Heart right ventricle (tissue), 16 donors: ENCODE measurements at regions not wholly inside any gene's neighbourhood (a gene's known extent, or its start where the extent isn't known, plus 50 kb on each side); places are given as distances from the start of the nearest gene placed in this dataset.

Experiments used
- ATAC-seq, 8 donors: fragments of 200-7000 bp; cut with Tn5 transposase; one replicate each; pipeline ENCODE4 v1.9.1; 2020; ENCODE audit warnings: mild to moderate bottlenecking in 8 of 8, moderate library complexity in 8 of 8, moderate number of reproducible peaks in 1 of 8
- DNase-seq, 2 donors: peaks; one replicate each; pipeline ENCODE4 v3.0.0-alpha.2; 2020
- H3K27ac ChIP-seq, 10 donors: fragments of 200-600 bp; sonication (generic) in 2 of 10; one replicate each; pipeline versions ENCODE4 v1.5.0 to v1.8.0; 2020 to 2022; ENCODE audit warnings: mild to moderate bottlenecking in 3 of 10
- H3K27me3 ChIP-seq, 7 donors: fragments of 200-600 bp; one replicate each; pipeline ENCODE4 v1.8.0; 2021 to 2022; ENCODE audit warnings: mild to moderate bottlenecking in 2 of 7
- H3K36me3 ChIP-seq, 9 donors: fragments of 200-600 bp; sonication (generic) in 1 of 9; one replicate each; pipeline versions ENCODE4 v1.5.0 to v1.8.0; 2020 to 2022; ENCODE audit warnings: mild to moderate bottlenecking in 2 of 9
- H3K4me1 ChIP-seq, 9 donors: fragments of 200-600 bp; sonication (generic) in 1 of 9; one replicate each; pipeline versions ENCODE4 v1.5.0 to v1.8.0; 2020 to 2022; ENCODE audit warnings: mild to moderate bottlenecking in 4 of 9
- H3K4me3 ChIP-seq, 10 donors: fragments of 200-600 bp; sonication (generic) in 2 of 10; one replicate each; pipeline versions ENCODE4 v1.5.0 to v1.8.0; 2020 to 2022; ENCODE audit warnings: mild to moderate bottlenecking in 7 of 10, moderate library complexity in 2 of 10
- H3K9me3 ChIP-seq, 11 donors: fragments of 200-600 bp in 10 of 11; sonication (generic) in 2 of 11; one replicate each; pipeline versions ENCODE4 v1.5.0 to v1.8.0; 2013 to 2022; ENCODE audit warnings: mild to moderate bottlenecking in 2 of 11, control low read depth in 1 of 11, moderate library complexity in 1 of 11
- CTCF ChIP-seq, 9 donors: fragments of 200-600 bp; sonication (generic) in 2 of 9; IDR thresholded peaks; one replicate each; pipeline versions ENCODE4 v1.5.0 to v1.8.0; 2021 to 2022; ENCODE audit warnings: antibody characterized with exemption in 9 of 9, mild to moderate bottlenecking in 5 of 9, moderate library complexity in 1 of 9
- WGBS, 2 donors: extraction: QIAGEN DNeasy Blood & Tissue Kit; methylation state at CpG; one replicate each; pipeline ENCODE4 v1.1.7; 2013; ENCODE audit warnings: inconsistent platforms in 1 of 2; 5-methylcytosine and 5-hydroxymethylcytosine counted together
- intact Hi-C, 10 donors: fragments of 100-400 bp; cut with DNase I; formaldehyde crosslinking; loops; one replicate each; pipeline versions ENCODE4 v1.11.1 to v1.14.2; 2022
- donor health status: Arrhythmogenic right ventricular cardiomyopathy.
- donor health status: ischemic (EF 13 %, LVEDD 7.1; RV severe dilation, severe dysfunction).
- donor health status: healthy with polysubstance abuse.
- donor health status: DM: no; HTN: yes; CAD: no.
- donor health status: DM: no; HTN: no; CAD: no.
- donor health status: ischemic (EF 25% LVEDD 6.9; RV normal size, moderate dysfunction).
- donor health status: ischemic (EF 25% LVEDD 5.7; RV mildly dilated, moderate dysfunction).
- donor health status: healthy.
- donor health status: DM: yes; HTN: yes; CAD: no.
- donor health status: Ischemic cardiomyopathy.
- donor health status: ischemic (EF 35%, LVEDD 5.7; RV mildly dilated, moderate dysfunction).
- donor health status: nonischemic (EF 11% LVEDD 7.7; RV severe dilation, severe dysfunction).
- donor health status: DM: yes; HTN: yes; CAD: no.
- donor health status: PGD.
- donor health status: ischemic (EF 29% LVEDD 5.4; RV normal size, mild dysfunction).
- donor health status: nonischemic (EF 23%, LVEDD 6.1; RV moderate dilation, normal function).

- no peaks in the 10 kb centered on the region for H3K36me3 ChIP-seq
- H3K27me3 ChIP-seq: no peaks in the 10 kb centered on the region
- intact Hi-C loops: no loop called here
These were observed 134.4 kb upstream of the INTU start for GRCh38 chr4:127498366-127498765.

DNA sequence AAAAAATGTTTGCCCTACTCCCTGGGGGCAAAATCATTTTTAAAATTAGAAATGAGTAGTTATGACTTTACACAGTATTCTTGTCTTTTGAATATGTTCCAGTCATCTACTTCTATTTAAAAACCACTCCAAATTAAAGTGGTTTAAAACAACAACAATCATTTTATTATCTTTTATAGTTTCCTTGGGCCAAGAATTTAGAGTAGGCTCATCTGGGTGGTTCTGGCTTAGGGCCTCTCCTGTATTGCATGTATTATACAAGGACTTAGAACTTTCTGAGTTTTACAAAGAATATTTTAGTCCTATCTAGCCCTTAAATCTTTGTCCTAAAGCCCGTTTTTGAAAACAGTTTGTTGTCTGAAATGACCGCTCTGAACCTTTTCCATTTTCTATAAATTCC, 132.5 kb upstream of the INTU start:
- peak overlapping the region in 1 of 10 donors; percentile 9 for H3K27ac ChIP-seq
- H3K4me1 ChIP-seq: peaks cover 0 to 31% (median 21%) of the 10 kb centered on the region in 9 donors
- no peaks in the 10 kb centered on the region for H3K27me3 ChIP-seq
- ATAC-seq (peak in 5 of 8 donors; percentile 28 to 65 (median 47)), DNase-seq (no peak)
- no peak for TF ChIP-seq CTCF (IDR thresholded peaks at IDR 0.05)
- H3K4me3 ChIP-seq: no peak overlapping the region
- no peaks in the 10 kb centered on the region for H3K9me3 ChIP-seq
- 79 to 82% methylated on average over 2 of the region's 2 CpGs for WGBS, 2 donors
- intact Hi-C loops: no loop called here
- no peaks in the 10 kb centered on the region for H3K36me3 ChIP-seq

More at GRCh38 chr4:127498366-127498765, 134.4 kb upstream of the INTU start:
- no peaks in the 10 kb centered on the region for H3K9me3 ChIP-seq
- H3K4me3 ChIP-seq: no peak overlapping the region
- ATAC-seq (no peak), DNase-seq (no peak)
- no peak for TF ChIP-seq CTCF (IDR thresholded peaks at IDR 0.05)
- no peak overlapping the region for H3K27ac ChIP-seq
- peaks cover 0 to 22% (median 14%) of the 10 kb centered on the region in 9 donors for H3K4me1 ChIP-seq

DNA sequence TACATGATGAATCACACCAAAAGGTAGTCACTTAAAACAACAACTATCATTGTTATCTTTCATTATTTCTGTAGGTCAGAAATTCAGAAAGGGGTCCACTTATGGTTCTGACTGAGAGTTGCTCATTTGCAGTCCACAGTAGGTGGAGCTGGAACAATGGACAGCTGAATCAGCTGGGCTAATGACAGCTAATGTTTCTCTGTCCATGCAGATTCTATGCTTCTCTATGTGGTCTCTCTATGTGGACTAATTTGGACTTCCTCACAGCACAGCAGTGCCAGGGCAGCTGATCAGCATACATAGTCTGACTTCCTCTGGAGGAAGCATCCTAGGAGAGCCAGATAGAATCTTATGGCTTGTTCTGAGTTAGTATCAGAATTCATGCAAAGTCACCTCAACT, 131.7 kb upstream of the INTU start:
- intact Hi-C loops: no loop called here
- DNase-seq (no peak), ATAC-seq (peak in 6 of 8 donors; percentile 34 to 64 (median 48))

GRCh38 chr4:127503111-127503510, 129.6 kb upstream of the INTU start:
- intact Hi-C loops: no loop called here
- H3K4me3 ChIP-seq: no peak overlapping the region
- WGBS, 2 donors: 78 to 80% methylated on average over 2 of the region's 2 CpGs
- no peak for TF ChIP-seq CTCF (IDR thresholded peaks at IDR 0.05)
- H3K36me3 ChIP-seq: no peaks in the 10 kb centered on the region
- H3K27ac ChIP-seq: no peak overlapping the region
- H3K9me3 ChIP-seq: no peaks in the 10 kb centered on the region
- no peak for DNase-seq
- no peak for ATAC-seq
- H3K4me1 ChIP-seq: peaks cover 0 to 43% (median 26%) of the 10 kb centered on the region in 9 donors
- no peaks in the 10 kb centered on the region for H3K27me3 ChIP-seq

More for the DNA sequence above, 131.7 kb upstream of the INTU start:
- Histone ChIP-seq H3K27me3 (no peaks in the 10 kb centered on the region), H3K4me3 (no peak overlapping the region), H3K27ac (peak overlapping the region in 1 of 10 donors; percentile 9), H3K4me1 (peaks cover 0 to 39% (median 26%) of the 10 kb centered on the region in 9 donors), H3K9me3 (no peaks in the 10 kb centered on the region), H3K36me3 (no peaks in the 10 kb centered on the region)
- TF ChIP-seq CTCF (IDR thresholded peaks at IDR 0.05): no peak
